ENCODE measurements at regions not wholly inside any gene's neighbourhood (a gene's known extent, or its start where the extent isn't known, plus 50 kb on each side); places are given as distances from the start of the nearest gene placed in this dataset.

- no peak for DNase-seq (ENCODE audit: low read depth, low spot score)
- TF ChIP-seq, protein P1, sequence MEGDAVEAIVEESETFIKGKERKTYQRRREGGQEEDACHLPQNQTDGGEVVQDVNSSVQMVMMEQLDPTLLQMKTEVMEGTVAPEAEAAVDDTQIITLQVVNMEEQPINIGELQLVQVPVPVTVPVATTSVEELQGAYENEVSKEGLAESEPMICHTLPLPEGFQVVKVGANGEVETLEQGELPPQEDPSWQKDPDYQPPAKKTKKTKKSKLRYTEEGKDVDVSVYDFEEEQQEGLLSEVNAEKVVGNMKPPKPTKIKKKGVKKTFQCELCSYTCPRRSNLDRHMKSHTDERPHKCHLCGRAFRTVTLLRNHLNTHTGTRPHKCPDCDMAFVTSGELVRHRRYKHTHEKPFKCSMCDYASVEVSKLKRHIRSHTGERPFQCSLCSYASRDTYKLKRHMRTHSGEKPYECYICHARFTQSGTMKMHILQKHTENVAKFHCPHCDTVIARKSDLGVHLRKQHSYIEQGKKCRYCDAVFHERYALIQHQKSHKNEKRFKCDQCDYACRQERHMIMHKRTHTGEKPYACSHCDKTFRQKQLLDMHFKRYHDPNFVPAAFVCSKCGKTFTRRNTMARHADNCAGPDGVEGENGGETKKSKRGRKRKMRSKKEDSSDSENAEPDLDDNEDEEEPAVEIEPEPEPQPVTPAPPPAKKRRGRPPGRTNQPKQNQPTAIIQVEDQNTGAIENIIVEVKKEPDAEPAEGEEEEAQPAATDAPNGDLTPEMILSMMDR (IDR thresholded peaks at IDR 0.05; ENCODE audit: low read depth, low read length) = no peak
- in situ Hi-C loops (cut with HindIII; ENCODE audit: low sequenced_read_pairs) = no loop called here
- no peak overlapping the region for H3K4me3 ChIP-seq (ENCODE audit: low read depth, low read length)
These were observed 74.1 kb downstream of the SLC35B3 start for GRCh38 chr6:8361259-8361658.

GRCh38 chr6:8352966-8353340, 82.4 kb downstream of the SLC35B3 start:
- TF ChIP-seq, protein P1 (IDR thresholded peaks at IDR 0.05; ENCODE audit: low read depth, low read length) = no peak
- DNase-seq (ENCODE audit: low read depth, low spot score) = no peak
- no peak overlapping the region for H3K4me3 ChIP-seq (ENCODE audit: low read depth, low read length)
- in situ Hi-C loops (cut with HindIII; ENCODE audit: low sequenced_read_pairs) = no loop called here

- H3K4me3 ChIP-seq (ENCODE audit: low read depth, low read length) = no peak overlapping the region
- no peak for DNase-seq (ENCODE audit: low read depth, low spot score)
- TF ChIP-seq, protein P1 (IDR thresholded peaks at IDR 0.05; ENCODE audit: low read depth, low read length) = no peak
- in situ Hi-C loops (cut with HindIII; ENCODE audit: low sequenced_read_pairs) = no loop called here
These were observed 82.9 kb downstream of the SLC35B3 start for GRCh38 chr6:8352335-8352965.

DNA sequence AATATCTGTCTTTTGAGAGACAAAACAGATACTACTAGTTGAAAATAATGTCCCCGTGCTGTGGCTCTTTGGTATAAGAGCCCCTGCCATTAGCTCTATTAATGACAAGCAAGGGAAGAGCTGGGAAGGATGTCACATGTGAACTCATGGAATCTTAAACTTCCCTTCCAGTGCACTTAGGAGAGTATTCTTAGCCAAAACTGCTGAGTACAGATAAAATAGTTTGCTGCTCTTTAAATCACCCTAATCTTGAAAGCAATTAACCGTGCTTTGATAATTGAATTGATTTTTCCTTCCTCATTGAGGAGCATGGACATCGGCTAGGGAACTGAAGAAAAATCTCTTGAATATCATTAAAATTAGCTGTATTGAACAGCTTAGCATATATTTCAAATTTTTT, 91.7 kb downstream of the SLC35B3 start:
- TF ChIP-seq, protein P1 (IDR thresholded peaks at IDR 0.05; ENCODE audit: low read depth, low read length) = no peak
- no peak for DNase-seq (ENCODE audit: low read depth, low spot score)

GRCh38 chr6:8342241-8342819, 93.0 kb downstream of the SLC35B3 start:
- in situ Hi-C loops (cut with HindIII; ENCODE audit: low sequenced_read_pairs) = no loop called here
- TF ChIP-seq, protein P1 (IDR thresholded peaks at IDR 0.05; ENCODE audit: low read depth, low read length) = no peak
- DNase-seq (ENCODE audit: low read depth, low spot score) = no peak
- no peak overlapping the region for H3K4me3 ChIP-seq (ENCODE audit: low read depth, low read length)

More for the DNA sequence above, 91.7 kb downstream of the SLC35B3 start:
- in situ Hi-C loops (cut with HindIII; ENCODE audit: low sequenced_read_pairs) = no loop called here
- no peak overlapping the region for H3K4me3 ChIP-seq (ENCODE audit: low read depth, low read length)

- in situ Hi-C loops (cut with HindIII; ENCODE audit: low sequenced_read_pairs) = no loop called here
These were observed 98.2 kb downstream of the SLC35B3 start for GRCh38 chr6:8337147-8337546.

More at GRCh38 chr6:8337147-8337546, 98.2 kb downstream of the SLC35B3 start:
- H3K4me3 ChIP-seq (ENCODE audit: low read depth, low read length) = no peak overlapping the region
- DNase-seq (ENCODE audit: low read depth, low spot score) = no peak
- TF ChIP-seq, protein P1 (IDR thresholded peaks at IDR 0.05; ENCODE audit: low read depth, low read length) = no peak
